WTC11 (cell line): ENCODE measurements at regions not wholly inside any gene's neighbourhood (a gene's known extent, or its start where the extent isn't known, plus 50 kb on each side); places are given as distances from the start of the nearest gene placed in this dataset.

Source experiments
- ATAC-seq: fragments of 200-7000 bp; cut with Tn5 transposase; 2 replicates; pipeline ENCODE4 v1.10.0; 2021; ENCODE audit warnings: mild to moderate bottlenecking, moderate library complexity
- CTCF ChIA-PET: fragments of 300-600 bp; sonication (Branson Sonifier 250); formaldehyde crosslinking; loops from one replicate; lab custom pipeline; 2021; ENCODE audit warnings: antibody characterized with exemption; lab: Charles Lee
- POLR2A ChIA-PET: fragments of 350-600 bp; sonication (Branson Sonifier 250); formaldehyde crosslinking; loops from one replicate; lab custom pipeline; 2021; ENCODE audit warnings: antibody characterized with exemption; lab: Charles Lee
- DNase-seq: peaks from one replicate; pipeline ENCODE4 v3.0.0; 2021; ENCODE audit warnings: low spot score
- H3K27ac Mint-ChIP-seq: 2 replicates; pipeline ENCODE4 v1.8.0; 2021; ENCODE audit warnings: mixed read lengths
- H3K27me3 Mint-ChIP-seq: 2 replicates; pipeline ENCODE4 v1.8.0; 2021; ENCODE audit warnings: low read depth, mild to moderate bottlenecking, moderate library complexity, mixed read lengths
- H3K36me3 Mint-ChIP-seq: 2 replicates; pipeline ENCODE4 v1.8.0; 2021; ENCODE audit warnings: mixed read lengths
- H3K4me1 Mint-ChIP-seq: 2 replicates; pipeline ENCODE4 v1.8.0; 2022; ENCODE audit warnings: mixed read lengths
- H3K4me3 Mint-ChIP-seq: 2 replicates; pipeline ENCODE4 v1.8.0; 2021; ENCODE audit warnings: mild to moderate bottlenecking, moderate library complexity, mixed read lengths
- H3K9me3 Mint-ChIP-seq: 2 replicates; pipeline ENCODE4 v1.8.0; 2021; ENCODE audit warnings: mixed read lengths
- CREM ChIP-seq: sonication (generic); formaldehyde crosslinking; IDR thresholded peaks from 2 replicates; pipeline ENCODE4 v1.8.1; 2022; ENCODE audit warnings: mild to moderate bottlenecking, missing genetic modification reagents, moderate library complexity
- EMX1 ChIP-seq: fragments of 250-450 bp; sonication (Bioruptor Pico); IDR thresholded peaks from 2 replicates; pipeline ENCODE4 v1.8.0; 2021; ENCODE audit warnings: mild to moderate bottlenecking
- FOXJ3 ChIP-seq: sonication (generic); formaldehyde crosslinking; IDR thresholded peaks from 2 replicates; pipeline ENCODE4 v1.9.0; 2021; ENCODE audit warnings: missing genetic modification reagents, mild to moderate bottlenecking, borderline replicate concordance
- FOXK1 ChIP-seq: sonication (generic); formaldehyde crosslinking; IDR thresholded peaks from 2 replicates; pipeline ENCODE4 v1.8.0; 2022; ENCODE audit warnings: mild to moderate bottlenecking, moderate library complexity, missing genetic modification reagents
- GTF2I ChIP-seq: fragments of 250-450 bp; sonication (Bioruptor Pico); conservative IDR thresholded peaks from 2 replicates; pipeline ENCODE4 v1.4.0; 2021; ENCODE audit warnings: mild to moderate bottlenecking
- HMGA2 ChIP-seq: fragments of 250-450 bp; sonication (Bioruptor Pico); IDR thresholded peaks from 2 replicates; pipeline ENCODE4 v1.4.0; 2021; ENCODE audit warnings: mild to moderate bottlenecking, moderate library complexity
- NFATC4 ChIP-seq: fragments of 250-450 bp; sonication (Bioruptor Pico); IDR thresholded peaks from 2 replicates; pipeline ENCODE4 v1.9.0; 2021; ENCODE audit warnings: mild to moderate bottlenecking
- NR3C1 ChIP-seq: sonication (generic); formaldehyde crosslinking; conservative IDR thresholded peaks from 2 replicates; pipeline ENCODE4 v1.8.1; 2023; ENCODE audit warnings: low read depth, mild to moderate bottlenecking, missing genetic modification reagents
- PRRX2 ChIP-seq: fragments of 250-450 bp; sonication (Bioruptor Pico); IDR thresholded peaks from 2 replicates; pipeline ENCODE4 v1.8.0; 2021; ENCODE audit warnings: mild to moderate bottlenecking
- SMAD3 ChIP-seq: sonication (generic); formaldehyde crosslinking; IDR thresholded peaks from 2 replicates; pipeline ENCODE4 v1.8.0; 2022; ENCODE audit warnings: missing genetic modification reagents, mild to moderate bottlenecking, borderline replicate concordance
- SMAD4 ChIP-seq: sonication (generic); formaldehyde crosslinking; IDR thresholded peaks from 2 replicates; pipeline ENCODE4 v1.8.0; 2022; ENCODE audit warnings: mild to moderate bottlenecking, missing genetic modification reagents
- SP1 ChIP-seq: sonication (generic); formaldehyde crosslinking; conservative IDR thresholded peaks from 2 replicates; pipeline ENCODE4 v1.8.1; 2022; ENCODE audit warnings: missing genetic modification reagents
- TEAD4 ChIP-seq: sonication (generic); formaldehyde crosslinking; IDR thresholded peaks from 2 replicates; pipeline ENCODE4 v1.8.0; 2022; ENCODE audit warnings: mild to moderate bottlenecking, missing genetic modification reagents
- ZNF138 ChIP-seq: sonication (generic); formaldehyde crosslinking; conservative IDR thresholded peaks from 2 replicates; pipeline ENCODE4 v1.8.1; 2022; ENCODE audit warnings: mild to moderate bottlenecking, moderate library complexity, missing genetic modification reagents
- ZNF317 ChIP-seq: sonication (generic); formaldehyde crosslinking; IDR thresholded peaks from 2 replicates; pipeline ENCODE4 v1.8.1; 2023; ENCODE audit warnings: low read depth, mild to moderate bottlenecking, moderate library complexity, missing genetic modification reagents, borderline replicate concordance
- TF ChIP-seq, protein P1 (sequence below): sonication (generic); formaldehyde crosslinking; IDR thresholded peaks from 2 replicates; pipeline ENCODE4 v1.8.1; 2022; ENCODE audit warnings: low read depth, missing genetic modification reagents, borderline replicate concordance
- TF ChIP-seq, protein P2 (sequence below): sonication (generic); formaldehyde crosslinking; conservative IDR thresholded peaks from 2 replicates; pipeline ENCODE4 v1.8.1; 2023; ENCODE audit warnings: mild to moderate bottlenecking, low read depth, missing genetic modification reagents, moderate library complexity
- TF ChIP-seq, protein P3 (sequence below): sonication (generic); formaldehyde crosslinking; IDR thresholded peaks from 2 replicates; pipeline ENCODE4 v1.8.1; 2023; ENCODE audit warnings: mild to moderate bottlenecking, missing genetic modification reagents, moderate library complexity
- TF ChIP-seq, protein P4 (sequence below): fragments of 250-450 bp; sonication (Bioruptor Pico); IDR thresholded peaks from 2 replicates; pipeline ENCODE4 v1.9.0; 2021; ENCODE audit warnings: mild to moderate bottlenecking
- TF ChIP-seq, protein P5 (sequence below): sonication (generic); formaldehyde crosslinking; IDR thresholded peaks from 2 replicates; pipeline ENCODE4 v1.8.1; 2023; ENCODE audit warnings: mild to moderate bottlenecking, missing genetic modification reagents, borderline replicate concordance
- TF ChIP-seq, protein P6 (sequence below): fragments of 250-450 bp; sonication (Bioruptor Pico); conservative IDR thresholded peaks from 2 replicates; pipeline ENCODE4 v1.9.0; 2021; ENCODE audit warnings: mild to moderate bottlenecking

DNA sequence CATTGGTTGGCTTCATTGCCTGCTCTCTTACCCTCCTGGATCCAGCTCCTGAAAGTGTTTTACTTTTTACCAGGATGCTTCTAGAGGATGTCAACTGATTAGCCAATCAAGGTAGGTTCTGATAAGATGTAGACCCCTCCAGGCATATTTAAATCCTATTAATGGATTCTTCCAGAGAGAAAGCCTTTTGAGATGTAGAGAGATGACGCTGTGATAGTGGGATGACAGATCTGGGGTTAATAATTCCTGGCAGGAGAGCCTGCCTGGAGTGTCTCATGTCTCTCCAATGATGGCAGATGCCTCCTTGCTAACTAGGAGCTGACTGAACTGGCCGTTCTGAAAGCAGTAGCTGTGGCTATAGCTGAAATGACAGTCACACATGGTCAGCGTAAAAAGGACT lies 116.9 kb upstream of the DTNBP1 start:
- ChIA-PET CTCF (no interaction called here), POLR2A (no interaction called here)
- H3K27me3 Mint-ChIP-seq = no peaks in the 10 kb centered on the region; the same call in 1 of the 2 replicates
- no peaks in the 10 kb centered on the region for H3K9me3 Mint-ChIP-seq
- H3K4me1 Mint-ChIP-seq = peaks cover 13% of the 10 kb centered on the region
- no peak overlapping the region for H3K4me3 Mint-ChIP-seq
- TF ChIP-seq GTF2I (CRISPR knock-in tag) (no peak), ZNF138 (CRISPR knock-in tag) (no peak), SMAD4 (CRISPR knock-in tag) (no peak), HMGA2 (CRISPR knock-in tag) (no peak), CREM (CRISPR knock-in tag) (no peak), NR3C1 (CRISPR knock-in tag) (no peak), FOXK1 (CRISPR knock-in tag) (no peak), ZNF317 (CRISPR knock-in tag) (no peak), NFATC4 (CRISPR knock-in tag) (no peak), SMAD3 (CRISPR knock-in tag) (no peak), FOXJ3 (CRISPR knock-in tag) (no peak), EMX1 (CRISPR knock-in tag) (no peak)
- TF ChIP-seq, protein P1, sequence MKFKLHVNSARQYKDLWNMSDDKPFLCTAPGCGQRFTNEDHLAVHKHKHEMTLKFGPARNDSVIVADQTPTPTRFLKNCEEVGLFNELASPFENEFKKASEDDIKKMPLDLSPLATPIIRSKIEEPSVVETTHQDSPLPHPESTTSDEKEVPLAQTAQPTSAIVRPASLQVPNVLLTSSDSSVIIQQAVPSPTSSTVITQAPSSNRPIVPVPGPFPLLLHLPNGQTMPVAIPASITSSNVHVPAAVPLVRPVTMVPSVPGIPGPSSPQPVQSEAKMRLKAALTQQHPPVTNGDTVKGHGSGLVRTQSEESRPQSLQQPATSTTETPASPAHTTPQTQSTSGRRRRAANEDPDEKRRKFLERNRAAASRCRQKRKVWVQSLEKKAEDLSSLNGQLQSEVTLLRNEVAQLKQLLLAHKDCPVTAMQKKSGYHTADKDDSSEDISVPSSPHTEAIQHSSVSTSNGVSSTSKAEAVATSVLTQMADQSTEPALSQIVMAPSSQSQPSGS (CRISPR knock-in tag) = no peak
- TF ChIP-seq, protein P2, sequence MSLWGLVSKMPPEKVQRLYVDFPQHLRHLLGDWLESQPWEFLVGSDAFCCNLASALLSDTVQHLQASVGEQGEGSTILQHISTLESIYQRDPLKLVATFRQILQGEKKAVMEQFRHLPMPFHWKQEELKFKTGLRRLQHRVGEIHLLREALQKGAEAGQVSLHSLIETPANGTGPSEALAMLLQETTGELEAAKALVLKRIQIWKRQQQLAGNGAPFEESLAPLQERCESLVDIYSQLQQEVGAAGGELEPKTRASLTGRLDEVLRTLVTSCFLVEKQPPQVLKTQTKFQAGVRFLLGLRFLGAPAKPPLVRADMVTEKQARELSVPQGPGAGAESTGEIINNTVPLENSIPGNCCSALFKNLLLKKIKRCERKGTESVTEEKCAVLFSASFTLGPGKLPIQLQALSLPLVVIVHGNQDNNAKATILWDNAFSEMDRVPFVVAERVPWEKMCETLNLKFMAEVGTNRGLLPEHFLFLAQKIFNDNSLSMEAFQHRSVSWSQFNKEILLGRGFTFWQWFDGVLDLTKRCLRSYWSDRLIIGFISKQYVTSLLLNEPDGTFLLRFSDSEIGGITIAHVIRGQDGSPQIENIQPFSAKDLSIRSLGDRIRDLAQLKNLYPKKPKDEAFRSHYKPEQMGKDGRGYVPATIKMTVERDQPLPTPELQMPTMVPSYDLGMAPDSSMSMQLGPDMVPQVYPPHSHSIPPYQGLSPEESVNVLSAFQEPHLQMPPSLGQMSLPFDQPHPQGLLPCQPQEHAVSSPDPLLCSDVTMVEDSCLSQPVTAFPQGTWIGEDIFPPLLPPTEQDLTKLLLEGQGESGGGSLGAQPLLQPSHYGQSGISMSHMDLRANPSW (CRISPR knock-in tag) = no peak
- no peak for ATAC-seq
- no peaks in the 10 kb centered on the region for H3K36me3 Mint-ChIP-seq
- H3K27ac Mint-ChIP-seq = no peak overlapping the region
- no peak for DNase-seq

DNA sequence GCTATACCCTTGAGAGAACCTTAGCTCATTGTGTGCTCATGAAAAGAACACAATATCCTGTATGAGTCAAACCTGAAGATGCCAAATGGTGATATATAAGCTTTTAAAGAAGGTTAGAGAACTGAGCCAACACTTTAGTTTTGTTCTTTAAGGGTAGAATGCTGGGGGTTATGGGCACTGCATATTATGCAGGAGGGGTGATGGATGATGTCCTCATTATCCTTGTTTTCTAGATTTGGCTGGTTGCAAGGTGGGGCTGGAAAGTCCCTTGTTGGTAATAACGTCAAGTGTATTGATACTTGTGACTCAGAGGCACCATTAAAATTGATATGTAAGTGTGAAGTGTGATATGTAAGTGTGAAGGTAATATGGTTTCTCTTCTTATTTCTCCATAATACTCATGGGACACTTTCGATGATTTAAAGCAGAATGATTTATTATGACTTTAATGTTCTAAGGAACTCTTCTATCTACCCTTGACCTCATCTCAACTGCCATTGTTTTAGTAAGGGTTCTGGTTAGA lies 113.7 kb upstream of the DTNBP1 start:
- Mint-ChIP-seq H3K36me3 (no peaks in the 10 kb centered on the region), H3K4me3 (no peak overlapping the region), H3K27ac (no peak overlapping the region), H3K9me3 (no peaks in the 10 kb centered on the region), H3K4me1 (peaks cover 13% of the 10 kb centered on the region), H3K27me3 (no peaks in the 10 kb centered on the region; the same call in 1 of the 2 replicates)
- POLR2A ChIA-PET = interaction anchor here (0.7 kb wide), 1 partner anchor 10 kb away, joined by 3 read pairs; no protein-coding TSS in a partner anchor
- no peak for DNase-seq
- no peak for ATAC-seq
- CTCF ChIA-PET = no interaction called here
- TF ChIP-seq SMAD3 (CRISPR knock-in tag) (no peak), HMGA2 (CRISPR knock-in tag) (no peak), NFATC4 (CRISPR knock-in tag) (no peak), NR3C1 (CRISPR knock-in tag) (no peak), SP1 (CRISPR knock-in tag) (no peak), SMAD4 (CRISPR knock-in tag) (no peak), TEAD4 (no peak), PRRX2 (no peak)
- TF ChIP-seq, protein P3, sequence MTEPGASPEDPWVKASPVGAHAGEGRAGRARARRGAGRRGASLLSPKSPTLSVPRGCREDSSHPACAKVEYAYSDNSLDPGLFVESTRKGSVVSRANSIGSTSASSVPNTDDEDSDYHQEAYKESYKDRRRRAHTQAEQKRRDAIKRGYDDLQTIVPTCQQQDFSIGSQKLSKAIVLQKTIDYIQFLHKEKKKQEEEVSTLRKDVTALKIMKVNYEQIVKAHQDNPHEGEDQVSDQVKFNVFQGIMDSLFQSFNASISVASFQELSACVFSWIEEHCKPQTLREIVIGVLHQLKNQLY (CRISPR knock-in tag) = no peak
- TF ChIP-seq, protein P4, sequence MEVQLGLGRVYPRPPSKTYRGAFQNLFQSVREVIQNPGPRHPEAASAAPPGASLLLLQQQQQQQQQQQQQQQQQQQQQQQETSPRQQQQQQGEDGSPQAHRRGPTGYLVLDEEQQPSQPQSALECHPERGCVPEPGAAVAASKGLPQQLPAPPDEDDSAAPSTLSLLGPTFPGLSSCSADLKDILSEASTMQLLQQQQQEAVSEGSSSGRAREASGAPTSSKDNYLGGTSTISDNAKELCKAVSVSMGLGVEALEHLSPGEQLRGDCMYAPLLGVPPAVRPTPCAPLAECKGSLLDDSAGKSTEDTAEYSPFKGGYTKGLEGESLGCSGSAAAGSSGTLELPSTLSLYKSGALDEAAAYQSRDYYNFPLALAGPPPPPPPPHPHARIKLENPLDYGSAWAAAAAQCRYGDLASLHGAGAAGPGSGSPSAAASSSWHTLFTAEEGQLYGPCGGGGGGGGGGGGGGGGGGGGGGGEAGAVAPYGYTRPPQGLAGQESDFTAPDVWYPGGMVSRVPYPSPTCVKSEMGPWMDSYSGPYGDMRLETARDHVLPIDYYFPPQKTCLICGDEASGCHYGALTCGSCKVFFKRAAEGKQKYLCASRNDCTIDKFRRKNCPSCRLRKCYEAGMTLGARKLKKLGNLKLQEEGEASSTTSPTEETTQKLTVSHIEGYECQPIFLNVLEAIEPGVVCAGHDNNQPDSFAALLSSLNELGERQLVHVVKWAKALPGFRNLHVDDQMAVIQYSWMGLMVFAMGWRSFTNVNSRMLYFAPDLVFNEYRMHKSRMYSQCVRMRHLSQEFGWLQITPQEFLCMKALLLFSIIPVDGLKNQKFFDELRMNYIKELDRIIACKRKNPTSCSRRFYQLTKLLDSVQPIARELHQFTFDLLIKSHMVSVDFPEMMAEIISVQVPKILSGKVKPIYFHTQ (CRISPR knock-in tag) = no peak
- TF ChIP-seq, protein P5, sequence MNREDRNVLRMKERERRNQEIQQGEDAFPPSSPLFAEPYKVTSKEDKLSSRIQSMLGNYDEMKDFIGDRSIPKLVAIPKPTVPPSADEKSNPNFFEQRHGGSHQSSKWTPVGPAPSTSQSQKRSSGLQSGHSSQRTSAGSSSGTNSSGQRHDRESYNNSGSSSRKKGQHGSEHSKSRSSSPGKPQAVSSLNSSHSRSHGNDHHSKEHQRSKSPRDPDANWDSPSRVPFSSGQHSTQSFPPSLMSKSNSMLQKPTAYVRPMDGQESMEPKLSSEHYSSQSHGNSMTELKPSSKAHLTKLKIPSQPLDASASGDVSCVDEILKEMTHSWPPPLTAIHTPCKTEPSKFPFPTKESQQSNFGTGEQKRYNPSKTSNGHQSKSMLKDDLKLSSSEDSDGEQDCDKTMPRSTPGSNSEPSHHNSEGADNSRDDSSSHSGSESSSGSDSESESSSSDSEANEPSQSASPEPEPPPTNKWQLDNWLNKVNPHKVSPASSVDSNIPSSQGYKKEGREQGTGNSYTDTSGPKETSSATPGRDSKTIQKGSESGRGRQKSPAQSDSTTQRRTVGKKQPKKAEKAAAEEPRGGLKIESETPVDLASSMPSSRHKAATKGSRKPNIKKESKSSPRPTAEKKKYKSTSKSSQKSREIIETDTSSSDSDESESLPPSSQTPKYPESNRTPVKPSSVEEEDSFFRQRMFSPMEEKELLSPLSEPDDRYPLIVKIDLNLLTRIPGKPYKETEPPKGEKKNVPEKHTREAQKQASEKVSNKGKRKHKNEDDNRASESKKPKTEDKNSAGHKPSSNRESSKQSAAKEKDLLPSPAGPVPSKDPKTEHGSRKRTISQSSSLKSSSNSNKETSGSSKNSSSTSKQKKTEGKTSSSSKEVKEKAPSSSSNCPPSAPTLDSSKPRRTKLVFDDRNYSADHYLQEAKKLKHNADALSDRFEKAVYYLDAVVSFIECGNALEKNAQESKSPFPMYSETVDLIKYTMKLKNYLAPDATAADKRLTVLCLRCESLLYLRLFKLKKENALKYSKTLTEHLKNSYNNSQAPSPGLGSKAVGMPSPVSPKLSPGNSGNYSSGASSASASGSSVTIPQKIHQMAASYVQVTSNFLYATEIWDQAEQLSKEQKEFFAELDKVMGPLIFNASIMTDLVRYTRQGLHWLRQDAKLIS = no peak
- TF ChIP-seq, protein P6, sequence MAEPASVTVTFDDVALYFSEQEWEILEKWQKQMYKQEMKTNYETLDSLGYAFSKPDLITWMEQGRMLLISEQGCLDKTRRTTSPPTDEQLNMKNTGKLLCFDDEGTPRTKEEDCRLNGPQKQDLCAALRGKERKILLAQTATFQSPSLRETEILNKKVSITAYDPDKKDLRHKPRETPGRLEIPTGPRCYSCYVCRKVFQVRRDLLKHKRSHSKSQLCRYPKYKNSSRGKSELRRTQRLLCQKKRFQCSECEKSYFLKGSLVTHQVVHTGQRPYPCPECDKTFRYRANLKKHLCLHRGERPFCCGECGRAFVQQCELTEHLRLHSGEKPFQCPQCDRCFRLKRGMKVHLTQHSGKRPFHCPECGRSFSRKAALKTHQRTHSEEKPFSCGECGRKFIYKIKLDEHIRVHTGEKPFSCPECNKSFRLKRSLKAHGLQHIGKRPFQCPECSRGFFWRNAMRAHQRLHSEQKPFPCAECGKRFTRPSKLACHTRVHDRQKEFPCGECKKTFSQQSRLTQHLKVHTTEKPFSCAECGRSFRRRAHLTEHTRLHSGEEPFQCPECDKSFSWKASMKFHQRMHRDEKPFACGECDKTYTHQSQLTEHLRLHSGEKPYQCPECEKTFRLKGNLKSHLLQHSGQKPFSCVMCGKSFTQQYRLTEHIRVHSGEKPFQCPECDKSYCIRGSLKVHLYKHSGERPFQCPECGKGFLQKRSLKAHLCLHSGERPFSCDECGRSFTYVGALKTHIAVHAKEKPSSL = no peak
